ENCODE measurements at regions not wholly inside any gene's neighbourhood (a gene's known extent, or its start where the extent isn't known, plus 50 kb on each side); places are given as distances from the start of the nearest gene placed in this dataset.
A peak's percentile ranks its signal among the peaks of the same experiment; 100 is the strongest.

DNA sequence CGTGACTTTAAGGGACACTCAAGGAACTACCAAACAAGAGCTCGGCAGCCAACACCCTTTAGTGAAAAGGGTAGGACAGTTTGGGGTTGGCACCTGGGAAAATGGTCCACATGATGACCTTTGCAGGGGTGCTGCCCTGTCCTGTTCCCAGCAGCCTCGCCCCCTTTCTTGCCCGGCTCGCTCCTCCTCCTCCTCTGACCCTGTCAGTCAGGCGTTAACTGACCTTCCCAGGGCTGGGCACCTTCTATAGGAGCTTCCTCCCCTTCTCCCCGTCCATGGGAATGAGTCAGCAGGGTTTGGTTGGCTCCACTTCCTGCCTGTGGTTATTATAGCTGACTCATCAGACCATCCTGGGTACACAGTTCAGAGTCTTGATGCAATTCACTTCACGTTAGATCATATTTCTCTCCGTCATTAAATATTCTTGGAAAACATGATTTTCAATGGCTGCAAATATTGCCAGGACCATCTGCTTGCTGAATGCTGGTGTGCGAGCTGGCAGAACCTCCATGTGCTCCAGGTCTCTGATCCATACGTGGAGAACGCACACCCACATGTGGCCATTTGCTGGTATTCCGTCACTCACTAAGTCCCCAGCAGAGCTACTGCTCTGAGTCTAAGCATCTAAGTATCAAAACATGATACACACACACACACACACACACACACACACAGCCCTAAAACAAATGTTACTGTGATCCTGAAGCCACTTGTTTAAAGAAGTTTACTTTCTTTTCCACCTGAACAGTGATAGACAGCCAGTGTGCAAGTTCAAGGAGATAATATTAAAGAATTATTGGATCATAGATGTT is 185.0 kb downstream of the ANAPC1 start:
- DNase-seq (ENCODE audit: low read depth in 4 of 4, low spot score in 2 of 4) = no peak

DNA sequence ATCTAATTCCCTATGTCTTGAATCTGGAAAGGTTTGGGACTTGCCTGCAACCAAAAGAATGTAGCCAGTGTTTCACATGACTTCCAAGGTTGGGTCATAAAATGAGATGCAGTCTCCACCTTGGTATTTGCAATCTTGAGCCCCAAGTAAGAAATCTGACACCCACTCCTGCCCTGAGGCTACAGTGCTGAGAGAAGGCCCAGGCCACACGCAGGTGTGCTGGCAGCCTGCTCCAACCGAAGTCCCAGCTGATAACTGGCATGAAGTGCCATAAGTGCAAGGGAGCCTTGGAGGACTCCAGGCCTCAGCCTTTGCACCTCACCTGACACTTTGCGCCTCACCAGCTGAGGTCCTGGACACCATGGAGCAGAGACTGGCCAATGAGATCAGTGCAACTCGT is 182.7 kb downstream of the ANAPC1 start:
- DNase-seq (ENCODE audit: low read depth in 4 of 4, low spot score in 2 of 4) = no peak

DNA sequence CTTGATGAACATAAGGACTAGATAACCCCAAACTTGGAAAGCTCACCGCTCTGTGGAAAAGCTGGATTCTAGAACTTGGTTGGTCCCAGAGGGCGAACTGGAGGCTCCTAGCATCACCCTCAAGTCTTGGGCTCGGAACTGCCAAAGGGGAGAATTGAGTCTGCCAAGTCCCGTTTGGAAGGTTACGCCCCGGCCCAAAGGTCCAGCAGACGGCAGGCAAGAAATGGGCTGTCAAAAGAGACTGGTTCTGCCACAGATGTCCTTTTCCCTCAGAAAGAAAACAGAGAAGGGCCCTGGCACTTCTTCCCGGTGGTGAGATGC is 182.2 kb downstream of the ANAPC1 start:
- no peak for DNase-seq (ENCODE audit: low read depth in 4 of 4, low spot score in 2 of 4)

DNA sequence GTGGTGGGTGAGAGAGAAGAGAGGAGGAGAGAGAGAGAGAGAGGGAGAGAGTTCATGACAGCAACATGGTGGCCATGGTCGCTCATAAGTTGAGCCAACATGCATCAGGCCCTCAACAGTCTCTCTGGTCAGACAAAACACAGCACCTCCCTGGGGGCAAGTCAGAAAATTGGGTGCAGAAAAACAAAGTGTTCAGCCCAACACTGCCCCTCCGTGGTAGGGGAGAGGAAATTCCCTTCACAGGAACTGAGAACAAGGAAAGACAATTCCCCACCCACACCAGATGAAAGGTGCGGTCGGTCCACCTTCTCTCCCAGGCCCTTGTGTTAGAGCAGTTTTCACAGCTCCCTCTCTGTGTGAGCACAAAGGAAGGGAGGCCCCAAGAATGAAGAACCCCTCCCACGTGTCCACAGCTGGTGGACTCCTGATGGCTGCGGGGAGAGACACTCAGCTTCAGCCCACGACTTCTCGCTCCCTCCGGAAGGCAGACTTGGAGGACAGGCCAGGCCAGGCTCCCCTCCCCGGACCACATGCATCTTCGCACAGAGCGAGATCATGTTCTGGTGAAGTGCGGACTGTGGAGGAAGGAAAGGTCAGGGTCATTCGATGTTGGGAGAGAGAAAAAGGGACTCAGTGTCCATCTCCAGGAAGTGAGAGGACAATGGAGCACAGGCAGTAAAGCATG is 181.7 kb downstream of the ANAPC1 start:
- DNase-seq (ENCODE audit: low read depth in 4 of 4, low spot score in 2 of 4) = no peak

DNA sequence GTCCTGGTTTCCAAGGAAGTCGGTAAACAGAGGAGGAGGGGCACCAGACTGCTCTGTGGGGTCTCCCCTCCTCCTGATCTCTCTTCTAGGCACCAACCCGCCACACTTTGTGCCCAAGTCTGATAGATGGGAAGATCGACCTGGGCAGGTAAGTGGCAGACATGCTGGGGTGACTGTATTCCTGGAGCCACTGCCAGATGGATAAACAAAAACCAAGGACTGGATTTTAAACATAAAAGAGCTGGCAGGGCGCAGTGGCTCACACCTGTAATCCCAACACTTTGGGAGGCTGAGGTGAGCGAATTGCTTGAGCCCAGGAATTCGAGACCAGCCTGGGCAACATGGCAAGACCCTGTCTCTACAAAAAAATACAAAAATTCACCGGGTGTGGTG is 181.2 kb downstream of the ANAPC1 start:
- no peak for DNase-seq (ENCODE audit: low read depth in 4 of 4, low spot score in 2 of 4)

DNA sequence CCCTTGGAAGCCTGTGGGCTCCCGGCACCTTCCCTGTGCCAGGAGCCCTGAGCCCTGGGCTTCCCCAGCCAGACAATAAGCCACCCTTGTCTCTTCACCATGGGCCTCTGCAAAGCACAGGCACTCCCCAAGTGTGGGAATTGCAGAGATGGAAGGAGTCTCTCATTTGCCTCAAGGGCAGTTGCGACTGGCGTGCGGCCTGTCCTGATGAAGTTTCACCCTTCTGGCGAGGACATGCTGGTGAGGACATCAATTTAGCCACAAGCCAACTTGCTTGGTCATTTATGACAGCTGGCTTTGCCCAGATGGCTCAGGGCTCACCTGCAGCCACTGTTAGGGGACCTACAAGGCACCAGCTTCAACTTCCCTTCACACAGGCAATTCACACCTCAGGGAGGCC is 180.2 kb downstream of the ANAPC1 start:
- DNase-seq (ENCODE audit: low read depth in 4 of 4, low spot score in 2 of 4) = no peak

DNA sequence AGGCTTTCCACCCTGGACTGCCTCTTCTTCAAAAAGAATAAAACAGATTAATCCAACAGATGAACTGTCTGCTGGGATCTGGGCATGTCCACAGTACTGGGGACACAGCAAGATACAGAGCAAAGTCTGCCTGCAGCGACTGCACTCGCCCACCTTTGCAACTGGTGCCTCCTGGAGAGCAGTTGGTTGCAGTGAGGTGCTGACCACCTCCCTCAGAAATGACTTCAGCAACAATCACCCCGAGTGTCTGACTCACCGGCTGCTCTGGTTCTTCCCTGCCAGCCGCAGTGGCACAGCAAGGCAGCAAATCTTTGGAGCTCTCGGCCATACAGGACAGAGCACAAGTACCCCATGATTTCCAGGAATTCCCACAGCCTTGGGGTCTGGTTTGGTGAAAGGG is 179.7 kb downstream of the ANAPC1 start:
- DNase-seq (ENCODE audit: low read depth in 4 of 4, low spot score in 2 of 4) = no peak

DNA sequence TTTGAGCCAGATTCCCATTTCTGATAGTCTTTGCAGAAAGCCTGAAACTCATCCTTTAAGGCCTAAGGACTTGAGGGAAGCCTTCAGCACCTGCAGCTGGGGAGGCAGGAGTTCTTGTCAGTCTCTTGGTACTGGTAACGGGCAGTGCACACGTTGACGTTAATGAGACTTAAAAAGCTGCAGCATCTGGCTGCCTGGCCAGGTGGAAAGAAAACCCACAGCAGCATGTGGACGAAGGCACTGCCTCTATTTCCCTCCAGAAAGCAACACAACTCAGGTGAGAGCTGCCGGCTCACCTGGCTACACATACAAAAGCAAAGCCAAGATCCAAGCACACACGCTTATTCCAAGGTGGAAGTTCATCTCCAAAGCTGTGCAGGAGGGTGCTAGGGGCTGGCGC is 178.8 kb downstream of the ANAPC1 start:
- no peak for DNase-seq (ENCODE audit: low read depth in 4 of 4, low spot score in 2 of 4)

DNA sequence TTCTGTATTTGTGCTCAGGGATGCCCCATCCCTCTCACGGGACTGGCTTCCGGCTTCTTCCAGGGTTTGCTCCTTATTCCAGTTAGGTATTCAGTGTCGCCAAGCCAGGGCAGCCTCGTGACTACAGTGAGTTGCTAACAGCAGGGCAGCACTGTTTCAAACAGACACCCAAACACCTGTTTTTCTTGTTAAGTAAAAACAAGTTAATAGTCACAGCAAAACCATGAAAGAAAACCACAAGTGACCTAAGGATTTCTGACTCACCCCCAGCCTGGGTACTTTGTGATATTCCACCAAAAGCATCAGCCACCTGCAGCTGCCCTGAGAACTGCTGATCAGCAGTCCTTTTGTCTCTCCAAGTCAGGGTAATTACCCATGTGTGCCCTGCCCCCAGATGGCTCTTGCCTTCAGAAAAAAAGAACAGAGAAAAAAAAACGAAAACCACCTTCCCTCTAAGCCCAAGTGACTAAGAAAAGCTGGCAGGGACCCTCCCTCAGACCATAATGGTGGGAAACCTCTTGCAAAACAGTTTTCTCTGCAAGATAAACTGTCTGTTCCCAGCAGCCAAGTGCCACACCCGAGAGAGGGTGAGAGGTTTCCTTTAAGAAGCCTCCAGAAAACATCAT is 178.2 kb downstream of the ANAPC1 start:
- peak in 1 of 4 donors; percentile 13 for DNase-seq (ENCODE audit: low read depth in 4 of 4, low spot score in 2 of 4)

DNA sequence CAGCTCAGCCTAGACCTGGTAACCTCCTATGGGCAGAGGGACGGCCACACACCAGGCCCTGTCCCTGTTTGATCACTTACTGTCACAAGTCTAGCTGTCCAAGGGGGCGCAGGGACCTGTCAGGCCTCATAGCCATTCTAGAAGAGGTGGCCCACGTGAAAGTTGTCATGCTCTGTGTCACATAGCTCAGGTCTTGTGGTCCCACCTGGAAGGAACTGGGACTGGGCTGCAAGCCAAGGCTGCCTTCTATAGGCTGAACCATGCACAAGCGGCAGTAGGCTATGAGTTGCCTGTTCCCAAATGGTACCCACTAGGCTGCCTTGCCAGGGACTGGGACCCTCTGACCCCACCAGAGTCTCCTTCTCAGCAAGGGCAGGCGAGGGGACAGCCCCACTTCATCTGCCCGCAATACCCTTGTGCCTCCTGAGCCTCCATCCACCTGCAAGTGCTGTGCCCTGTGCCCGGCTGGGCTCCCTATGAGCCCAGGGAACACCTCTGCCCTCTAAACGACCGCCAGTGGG is 177.5 kb downstream of the ANAPC1 start:
- DNase-seq (ENCODE audit: low read depth in 4 of 4, low spot score in 2 of 4) = no peak

DNA sequence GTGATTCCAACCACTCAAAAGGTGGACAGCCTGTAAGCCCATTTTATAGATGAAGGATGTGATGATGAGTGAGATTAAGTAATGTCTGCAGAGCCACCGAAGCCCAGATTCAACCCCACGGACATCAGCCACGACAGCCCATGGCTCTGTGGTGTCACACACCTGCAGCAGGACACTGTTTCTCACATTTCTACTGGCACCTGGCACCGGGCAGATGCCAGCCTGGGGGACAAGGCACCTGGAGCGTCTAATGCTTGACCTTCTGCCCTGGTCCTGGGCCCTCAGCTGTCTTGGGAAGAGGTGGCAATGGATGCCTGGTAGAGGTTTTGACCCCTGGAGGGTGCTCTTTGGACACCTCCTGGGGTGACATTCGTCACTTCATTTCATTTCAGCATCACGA is 176.3 kb downstream of the ANAPC1 start:
- no peak for DNase-seq (ENCODE audit: low read depth in 4 of 4, low spot score in 2 of 4)

DNA sequence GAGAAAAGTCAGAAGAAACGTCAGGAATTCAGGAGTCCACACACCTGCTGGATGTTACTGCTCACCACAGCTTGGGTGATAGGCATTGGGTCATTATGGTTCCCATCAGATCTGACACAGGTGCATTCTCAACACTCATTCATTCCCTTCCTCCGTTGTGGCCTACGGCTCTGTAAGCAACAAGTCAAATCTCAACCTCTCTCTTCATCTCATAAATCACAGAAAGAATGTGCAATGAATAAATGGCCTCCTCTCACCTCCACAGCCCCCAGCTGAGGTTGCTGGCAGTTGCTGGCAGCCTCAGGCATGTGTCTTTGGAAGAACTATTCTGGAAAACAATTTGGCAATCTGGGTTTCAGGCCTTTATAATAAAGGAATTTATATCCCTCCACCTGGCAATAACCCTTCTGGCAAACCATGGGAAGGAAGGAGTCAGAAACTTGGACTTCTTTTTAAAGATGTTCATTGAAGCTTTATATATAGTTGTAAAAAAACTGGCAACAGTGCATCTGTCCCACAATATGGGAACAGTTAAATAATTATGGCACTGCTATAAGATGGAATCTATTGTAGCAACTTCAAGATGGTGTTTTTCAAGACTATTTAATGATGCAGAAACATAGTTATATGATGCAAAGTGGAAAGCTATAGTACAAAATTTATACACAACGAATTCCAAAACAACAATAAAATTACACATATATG is 175.4 kb downstream of the ANAPC1 start:
- DNase-seq (ENCODE audit: low read depth in 4 of 4, low spot score in 2 of 4) = no peak

DNA sequence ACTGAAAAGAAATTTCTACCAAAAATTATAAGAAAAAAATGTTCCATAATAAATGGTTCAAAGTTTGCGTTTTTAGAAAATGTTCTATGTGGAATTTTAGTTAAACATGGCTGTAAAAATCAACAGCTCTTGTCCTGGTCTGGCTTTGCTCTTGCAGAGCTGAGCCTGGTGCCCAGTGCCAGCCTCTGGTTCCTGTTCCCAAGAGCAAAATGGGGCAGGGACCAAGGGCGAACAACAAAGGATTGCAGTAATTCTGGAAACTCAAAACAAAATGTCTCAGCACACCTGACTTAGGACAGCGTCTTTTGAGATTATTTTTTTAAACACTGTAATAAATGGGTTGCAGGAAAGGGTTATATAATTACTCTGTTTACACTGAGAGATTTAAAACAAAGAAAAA is 174.7 kb downstream of the ANAPC1 start:
- DNase-seq (ENCODE audit: low read depth in 4 of 4, low spot score in 2 of 4) = no peak

DNA sequence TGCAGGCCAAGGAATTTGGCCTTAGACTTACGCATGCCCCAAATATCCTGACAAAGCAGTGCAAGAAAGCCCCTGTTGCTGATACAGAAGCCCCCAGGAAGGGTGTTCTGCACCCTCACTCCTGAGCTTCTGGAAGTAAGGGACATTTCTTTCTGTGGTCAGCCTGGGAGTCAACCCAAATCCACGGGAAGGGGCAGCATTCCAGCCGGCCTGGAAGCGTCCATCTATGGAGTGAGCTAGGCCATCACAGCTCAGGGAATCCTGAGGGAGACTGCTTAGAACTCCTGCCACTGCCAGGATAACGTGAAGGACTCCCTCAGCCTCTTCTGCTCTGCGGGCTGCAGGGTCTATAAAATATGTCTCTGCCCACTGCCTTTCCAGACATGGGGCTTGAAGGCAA is 173.9 kb downstream of the ANAPC1 start:
- no peak for DNase-seq (ENCODE audit: low read depth in 4 of 4, low spot score in 2 of 4)

DNA sequence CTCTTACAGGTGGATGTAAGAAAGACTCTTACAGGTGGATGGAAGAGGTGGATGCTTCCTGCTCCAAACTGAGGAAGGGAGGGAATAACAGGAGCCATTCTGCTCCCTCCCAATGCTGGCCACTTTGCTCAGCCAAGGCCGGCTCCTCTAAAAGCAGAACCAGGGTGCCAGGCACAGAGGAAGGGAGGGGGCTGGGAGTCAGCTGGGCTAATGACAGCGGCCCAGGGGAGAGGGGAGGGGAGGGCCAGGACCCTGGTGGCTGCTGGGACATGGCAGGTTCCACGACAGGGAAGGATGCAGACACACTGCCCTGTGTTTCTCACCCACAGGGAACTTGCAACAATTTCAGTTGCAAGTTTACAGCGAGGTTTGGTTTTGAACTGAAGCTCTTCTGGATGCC is 173.4 kb downstream of the ANAPC1 start:
- no peak for DNase-seq (ENCODE audit: low read depth in 4 of 4, low spot score in 2 of 4)

DNA sequence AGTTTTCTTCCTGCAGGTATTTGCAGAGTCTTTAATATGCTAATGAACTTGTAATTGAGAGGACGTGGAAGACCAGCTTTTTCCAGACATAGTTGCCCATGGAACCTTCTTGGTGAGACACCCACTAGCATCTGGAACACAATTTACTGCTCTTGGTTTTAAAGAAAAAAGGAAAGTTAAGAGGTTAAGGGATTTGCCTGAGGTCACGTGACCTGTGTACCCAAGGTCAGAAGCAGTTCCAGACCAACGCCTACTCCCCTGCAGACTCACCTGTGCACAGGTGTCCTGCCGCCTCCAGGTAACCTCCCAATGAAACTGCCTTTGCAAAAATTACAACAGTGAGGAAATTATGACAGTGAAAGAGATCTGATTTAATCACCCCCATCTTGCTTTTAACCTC is 172.7 kb downstream of the ANAPC1 start:
- no peak for DNase-seq (ENCODE audit: low read depth in 4 of 4, low spot score in 2 of 4)

DNA sequence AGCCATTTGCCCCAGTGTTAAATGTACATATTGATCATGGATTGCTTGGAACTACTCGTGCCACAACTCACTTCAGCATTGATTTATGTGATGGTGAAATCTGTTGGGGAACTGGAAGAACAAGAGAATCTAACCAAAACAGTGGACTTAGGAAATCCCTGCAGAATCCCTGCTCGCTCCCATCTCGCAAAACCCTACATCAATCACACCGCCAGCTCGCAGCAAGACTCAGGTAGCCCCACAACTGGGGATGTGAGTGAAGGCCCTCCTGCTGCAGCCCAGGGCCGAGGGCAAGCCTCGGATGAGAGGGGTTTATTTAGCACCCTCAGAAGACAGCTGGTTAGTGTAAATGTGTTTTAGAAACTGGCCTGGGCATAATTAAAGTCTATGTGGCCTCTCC is 171.6 kb downstream of the ANAPC1 start:
- no peak for DNase-seq (ENCODE audit: low read depth in 4 of 4, low spot score in 2 of 4)

DNA sequence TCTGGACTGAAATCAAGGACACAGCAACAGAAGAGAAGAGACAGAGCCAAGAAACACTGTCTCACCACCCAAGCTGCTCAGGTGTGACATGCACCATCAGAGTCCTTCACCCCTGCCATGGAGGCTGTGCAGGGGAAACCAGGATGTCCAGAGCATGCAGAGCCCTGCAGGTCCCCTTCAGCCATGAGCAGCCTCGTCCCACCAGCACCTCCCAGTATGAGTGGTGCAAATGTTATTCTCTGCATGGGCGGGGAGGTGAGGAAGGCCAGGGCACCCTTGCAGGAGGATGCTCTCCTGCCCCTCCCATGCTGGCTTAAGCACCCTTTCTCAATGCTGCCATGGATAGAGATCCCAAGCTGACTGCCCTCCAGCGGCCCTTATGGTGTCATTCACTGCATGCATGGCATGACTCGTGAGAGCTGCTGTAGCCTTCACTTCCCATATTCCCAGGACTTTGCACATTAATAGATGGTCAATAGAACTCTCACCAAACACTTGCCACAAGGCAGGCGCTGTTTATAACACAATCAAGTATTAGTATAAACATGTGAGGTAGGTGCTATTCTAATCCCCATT is 171.0 kb downstream of the ANAPC1 start:
- no peak for DNase-seq (ENCODE audit: low read depth in 4 of 4, low spot score in 2 of 4)

DNA sequence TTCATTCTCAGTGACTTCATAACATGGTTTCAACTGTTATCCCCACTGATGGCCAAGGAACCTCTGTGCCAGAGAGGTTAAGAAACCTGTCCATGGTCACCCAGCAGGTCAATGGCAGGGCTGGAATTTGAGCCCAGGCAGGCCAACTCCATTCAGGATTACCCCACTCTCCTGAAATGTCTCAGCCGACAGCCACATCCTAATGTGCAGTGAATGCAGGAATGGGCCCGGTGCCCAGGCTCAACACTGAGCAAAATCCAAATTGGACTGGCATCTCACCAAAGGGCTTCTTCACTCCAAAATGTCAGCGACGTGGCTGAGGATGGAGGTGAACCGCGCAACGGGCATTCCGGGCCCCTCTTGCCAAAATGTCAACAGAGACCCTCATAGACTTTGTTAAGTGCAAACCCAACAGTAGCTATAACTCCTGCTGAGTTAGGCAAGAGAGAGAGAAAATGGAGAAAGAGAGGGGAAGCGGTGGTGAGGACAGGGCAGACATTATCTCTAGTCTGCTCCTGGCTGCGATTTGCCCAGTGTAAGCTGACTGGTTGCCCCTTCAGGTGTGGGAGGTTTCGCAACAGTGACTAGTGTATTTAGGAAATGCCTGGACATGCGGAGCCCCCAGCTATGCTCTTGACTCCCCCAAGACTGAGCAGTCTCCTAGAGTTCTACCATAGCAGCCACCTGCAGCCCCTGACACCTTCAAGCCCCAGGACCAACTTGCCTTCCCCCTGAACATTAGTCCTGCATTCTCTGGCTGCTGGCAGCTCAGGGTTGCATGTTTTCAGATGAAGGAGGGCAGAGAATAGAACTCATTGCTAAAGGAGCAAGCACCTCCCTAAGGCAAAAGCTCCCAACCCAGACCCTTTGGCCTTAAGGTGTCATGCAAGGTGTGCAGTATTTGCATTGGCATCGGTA is 167.7 kb downstream of the ANAPC1 start:
- DNase-seq (ENCODE audit: low read depth in 4 of 4, low spot score in 2 of 4) = no peak
